HCT116 (cell line): ENCODE measurements at regions not wholly inside any gene's neighbourhood (a gene's known extent, or its start where the extent isn't known, plus 50 kb on each side); places are given as distances from the start of the nearest gene placed in this dataset.

Experiments
- ATAC-seq: fragments of 200-7000 bp; cut with Tn5 transposase; 2 replicates; pipeline ENCODE4 v1.9.1; 2020; ENCODE audit warnings: mild to moderate bottlenecking, moderate library complexity
- BruUV-seq: library from RNA; stranded (reverse); fragments of 400-500 nt; replicated peaks from 2 replicates; lab custom pipeline; 2021; lab: Mats Ljungman, UMichigan
- CTCF ChIA-PET: fragments of 300-600 bp; sonication (Branson Sonifier 250); formaldehyde crosslinking; loops from one replicate; lab custom pipeline; 2021; ENCODE audit warnings: antibody characterized with exemption; lab: Charles Lee
- POLR2A ChIA-PET: fragments of 300-600, 350-600 bp; sonication (Branson Sonifier 250); formaldehyde crosslinking; loops from one replicate; lab custom pipeline; 2021; ENCODE audit warnings: antibody characterized with exemption; lab: Charles Lee
- RAD21 ChIA-PET, 2 experiments: fragments of 300-600 bp; sonication (Branson Sonifier 250); formaldehyde crosslinking; loops; one replicate each; lab custom pipeline; 2023; ENCODE audit warnings: low total read pairs in 2 of 2; ENCODE audit not compliant: uncharacterized antibody in 2 of 2, unreplicated experiment in 2 of 2, low non-redundant PET in 1 of 2; lab: Charles Lee
- DNase-seq: peaks from one replicate; pipeline ENCODE4 v3.0.0-alpha.2; 2010; ENCODE audit warnings: low read depth, low spot score
- H2AFZ ChIP-seq: fragments of 200-600 bp; shearing (Covaris generic), sonication (generic); 2 replicates; pipeline ENCODE4 v1.6.1; 2017; ENCODE audit warnings: low read depth, mixed run types, mixed read lengths, antibody characterized with exemption, low read length; ENCODE audit not compliant: poor library complexity, severe bottlenecking
- H3K27ac ChIP-seq: 2 replicates; pipeline ENCODE4 v1.5.1; 2012; ENCODE audit warnings: low read depth, low read length
- H3K27me3 ChIP-seq: fragments of 200-600 bp; sonication (generic); 2 replicates; pipeline ENCODE4 v1.6.1; 2016; ENCODE audit warnings: mixed run types, low read length, mixed read lengths; ENCODE audit not compliant: insufficient read depth
- H3K36me3 ChIP-seq, 2 experiments: fragments of 200-500 bp in 1 of 2; fragments of 200-600 bp in 1 of 2; sonication (Bioruptor generic) in 1 of 2; sonication (generic) in 1 of 2; 2 replicates each; pipeline versions ENCODE4 v1.5.1 to v1.6.1; 2014 to 2016; ENCODE audit warnings: low read length in 2 of 2, inconsistent platforms in 1 of 2, mixed read lengths in 1 of 2, mixed run types in 1 of 2; ENCODE audit not compliant: insufficient read depth in 2 of 2, control insufficient read depth in 1 of 2
- H3K4me1 ChIP-seq, 2 experiments: fragments of 200-600 bp in 1 of 2; sonication (generic) in 1 of 2; 2 replicates each; pipeline versions ENCODE4 v1.5.1 to v1.6.1; 2012 to 2017; ENCODE audit warnings: low read length in 2 of 2, inconsistent platforms in 1 of 2, mild to moderate bottlenecking in 1 of 2, mixed read lengths in 1 of 2, mixed run types in 1 of 2, moderate library complexity in 1 of 2; ENCODE audit not compliant: insufficient read depth in 2 of 2, control insufficient read depth in 1 of 2
- H3K4me2 ChIP-seq: fragments of 200-600 bp; sonication (generic); 2 replicates; pipeline ENCODE4 v1.6.1; 2017; ENCODE audit warnings: mixed run types, low read length, mixed read lengths
- H3K4me3 ChIP-seq, 2 experiments: fragments of 200-600 bp in 1 of 2; sonication (generic) in 1 of 2; replicated peaks in 1 of 2; 2 replicates each; pipeline ENCODE4 v1.5.1; 2011 to 2016; ENCODE audit warnings: low read length in 2 of 2, control low read depth in 1 of 2, low read depth in 1 of 2, mild to moderate bottlenecking in 1 of 2, mixed read lengths in 1 of 2, mixed run types in 1 of 2
- H3K79me2 ChIP-seq: fragments of 200-600 bp; sonication (generic); 2 replicates; pipeline ENCODE4 v1.6.1; 2017; ENCODE audit warnings: mild to moderate bottlenecking, mixed run types, low read length, moderate library complexity, mixed read lengths; ENCODE audit not compliant: insufficient read depth
- H3K9ac ChIP-seq: fragments of 200-600 bp; sonication (generic); 2 replicates; pipeline ENCODE4 v1.6.1; 2016; ENCODE audit warnings: low read length, mixed read lengths
- H3K9me2 ChIP-seq: fragments of 200-600 bp; sonication (generic), shearing (Covaris generic); 2 replicates; pipeline ENCODE4 v1.6.1; 2017; ENCODE audit warnings: mixed run types, mild to moderate bottlenecking, moderate library complexity; ENCODE audit not compliant: insufficient read depth
- H3K9me3 ChIP-seq, 2 experiments: fragments of 200-500 bp in 1 of 2; fragments of 200-600 bp in 1 of 2; sonication (Bioruptor generic) in 1 of 2; sonication (generic) in 1 of 2; 2 replicates each; pipeline ENCODE4 v1.6.1; 2014 to 2017; ENCODE audit warnings: low read length in 2 of 2, mixed read lengths in 2 of 2, inconsistent platforms in 1 of 2, low read depth in 1 of 2, mild to moderate bottlenecking in 1 of 2, mixed run types in 1 of 2, moderate library complexity in 1 of 2; ENCODE audit not compliant: control insufficient read depth in 1 of 2, insufficient read depth in 1 of 2
- H4K20me1 ChIP-seq: fragments of 200-600 bp; sonication (generic), shearing (Covaris generic); 2 replicates; pipeline ENCODE4 v1.6.1; 2017; ENCODE audit warnings: mixed run types, mild to moderate bottlenecking, moderate library complexity; ENCODE audit not compliant: insufficient read depth
- ATF3 ChIP-seq: IDR thresholded peaks from 2 replicates; pipeline ENCODE4 v1.6.1; 2012
- CBX3 ChIP-seq: IDR thresholded peaks from 2 replicates; pipeline ENCODE4 v1.6.1; 2012; ENCODE audit warnings: low read depth
- CEBPB ChIP-seq: IDR thresholded peaks from 2 replicates; pipeline ENCODE4 v1.6.1; 2012; ENCODE audit warnings: low read depth
- CTCF ChIP-seq, 3 experiments: fragments of 200-600 bp in 1 of 3; sonication (generic) in 1 of 3; IDR thresholded peaks in 2 of 3; conservative IDR thresholded peaks in 1 of 3; 2 replicates each; pipeline ENCODE4 v1.5.1; 2012 to 2017; ENCODE audit warnings: low read depth in 2 of 3, low read length in 2 of 3, antibody characterized with exemption in 1 of 3, borderline replicate concordance in 1 of 3, control low read depth in 1 of 3, mild to moderate bottlenecking in 1 of 3, mixed read lengths in 1 of 3, mixed run types in 1 of 3, moderate library complexity in 1 of 3; ENCODE audit not compliant: insufficient read depth in 1 of 3
- EGR1 ChIP-seq: IDR thresholded peaks from 2 replicates; pipeline ENCODE4 v1.6.1; 2012; ENCODE audit warnings: low read depth
- ELF1 ChIP-seq: IDR thresholded peaks from 2 replicates; pipeline ENCODE4 v1.6.1; 2012; ENCODE audit warnings: low read depth, borderline replicate concordance
- EZH2 ChIP-seq: fragments of 200-600 bp; sonication (generic); IDR thresholded peaks from 2 replicates; pipeline ENCODE4 v1.6.1; 2017; ENCODE audit warnings: antibody characterized with exemption, mixed run types
- EZH2phosphoT487 ChIP-seq: fragments of 200-600 bp; IDR thresholded peaks from 2 replicates; pipeline ENCODE4 v1.6.1; 2018; ENCODE audit warnings: antibody characterized with exemption, borderline replicate concordance
- FOSL1 ChIP-seq: IDR thresholded peaks from 2 replicates; pipeline ENCODE4 v1.6.1; 2012; ENCODE audit warnings: low read depth
- JUND ChIP-seq: IDR thresholded peaks from 2 replicates; pipeline ENCODE4 v1.6.1; 2012
- MAX ChIP-seq: IDR thresholded peaks from 2 replicates; pipeline ENCODE4 v1.6.1; 2012
- RAD21 ChIP-seq: IDR thresholded peaks from 2 replicates; pipeline ENCODE4 v1.6.1; 2012; ENCODE audit warnings: low read depth, mild to moderate bottlenecking
- REST ChIP-seq: IDR thresholded peaks from 2 replicates; pipeline ENCODE4 v1.6.1; 2012; ENCODE audit warnings: low read depth
- SIN3A ChIP-seq: IDR thresholded peaks from 2 replicates; pipeline ENCODE4 v1.6.1; 2012; ENCODE audit warnings: low read depth
- SP1 ChIP-seq: IDR thresholded peaks from 2 replicates; pipeline ENCODE4 v1.6.1; 2012; ENCODE audit warnings: low read depth
- TCF7L2 ChIP-seq: IDR thresholded peaks from 2 replicates; pipeline ENCODE4 v1.7.0; 2011; ENCODE audit warnings: borderline replicate concordance, inconsistent platforms; ENCODE audit not compliant: insufficient read depth, insufficient read length; ENCODE audit errors: extremely low read depth
- YY1 ChIP-seq: IDR thresholded peaks from 2 replicates; pipeline ENCODE4 v1.6.1; 2011; ENCODE audit warnings: low read length, low read depth, moderate library complexity, mild to moderate bottlenecking; ENCODE audit not compliant: insufficient replicate concordance; ENCODE audit errors: extremely low read depth
- ZBTB33 ChIP-seq: IDR thresholded peaks from 2 replicates; pipeline ENCODE4 v1.6.1; 2011; ENCODE audit warnings: mild to moderate bottlenecking, low read length, moderate library complexity; ENCODE audit not compliant: insufficient replicate concordance; ENCODE audit errors: extremely low read depth
- ZFX ChIP-seq: fragments of 450-650 bp; IDR thresholded peaks from 2 replicates; pipeline ENCODE4 v1.6.1; 2017
- intact Hi-C: fragments of 100-400 bp; cut with micrococcal nuclease; formaldehyde crosslinking; loops from 2 replicates; pipeline ENCODE4 v1.10.0; 2022

GRCh38 chr7:19530261-19530660 lies 178.6 kb downstream of the POLR1F start:
- intact Hi-C loops: no loop called here
- Histone ChIP-seq H3K4me3 (no peak overlapping the region), H3K27ac (no peak overlapping the region), H3K9ac (no peak overlapping the region), H3K9me2 (no peaks in the 10 kb centered on the region), H3K36me3 (no peaks in the 10 kb centered on the region), H3K27me3 (no peaks in the 10 kb centered on the region), H3K9me3 (no peaks in the 10 kb centered on the region), H3K4me2 (no peak overlapping the region), H4K20me1 (no peaks in the 10 kb centered on the region), H2AFZ (no peak overlapping the region), H3K79me2 (no peaks in the 10 kb centered on the region), H3K4me1 (no peaks in the 10 kb centered on the region)
- POLR2A ChIA-PET: no interaction called here
- DNase-seq (no peak), ATAC-seq (no peak)
- CTCF ChIA-PET: no interaction called here
- RAD21 ChIA-PET: no interaction called here
- no TSS peak for BruUV-seq
- TF ChIP-seq CTCF (IDR thresholded peaks at IDR 0.05 in 2 of 3, conservative IDR thresholded peaks at IDR 0.05 in 1 of 3; ENCODE audit: borderline replicate concordance in 1 of 3, insufficient read depth in 1 of 3, low read depth in 2 of 3, low read length in 2 of 3): no peak
- TF ChIP-seq TCF7L2: no peak
- TF ChIP-seq REST: no peak
- no peak for TF ChIP-seq EZH2phosphoT487
- TF ChIP-seq JUND: no peak
- TF ChIP-seq CBX3: no peak
- no peak for TF ChIP-seq MAX
- no peak for TF ChIP-seq SP1
- TF ChIP-seq CEBPB: no peak
- TF ChIP-seq ATF3: no peak
- no peak for TF ChIP-seq FOSL1
- no peak for TF ChIP-seq EGR1
- no peak for TF ChIP-seq YY1
- TF ChIP-seq ZFX: no peak
- no peak for TF ChIP-seq EZH2
- TF ChIP-seq RAD21: no peak
- no peak for TF ChIP-seq ZBTB33
- TF ChIP-seq ELF1: no peak
- TF ChIP-seq SIN3A: no peak
